GM19438 (cell line): ENCODE measurements at regions not wholly inside any gene's neighbourhood (a gene's known extent, or its start where the extent isn't known, plus 50 kb on each side); places are given as distances from the start of the nearest gene placed in this dataset.

Experiments used
- ATAC-seq: cut with Tn5 transposase; IDR thresholded peaks from one replicate; pipeline ENCODE4 v1.9.1; 2021; ENCODE audit warnings: low read depth; ENCODE audit not compliant: unreplicated experiment

- no peak for ATAC-seq
These were observed 276.6 kb downstream of the BCOR start for GRCh38 chrX:39820938-39821708.

DNA sequence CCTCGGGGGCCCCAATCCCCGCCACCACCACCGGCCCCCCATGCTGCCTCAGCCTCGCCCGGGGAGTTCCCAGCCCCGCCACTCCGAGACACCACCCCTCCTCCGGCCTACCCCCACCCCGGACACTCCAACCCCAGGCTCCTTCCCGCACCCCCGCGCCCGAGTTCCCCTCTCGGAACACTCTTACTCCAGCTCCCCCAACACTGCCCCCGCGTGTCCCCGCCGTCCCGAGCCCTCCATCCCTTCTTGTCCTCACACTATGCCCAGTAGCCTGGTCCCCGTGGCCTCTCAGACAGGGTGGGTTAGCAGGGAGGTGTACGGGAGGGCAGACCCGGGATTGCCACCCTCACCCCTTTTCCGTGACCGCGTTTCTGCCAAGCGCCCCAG, 276.1 kb downstream of the BCOR start:
- ATAC-seq, result no peak

DNA sequence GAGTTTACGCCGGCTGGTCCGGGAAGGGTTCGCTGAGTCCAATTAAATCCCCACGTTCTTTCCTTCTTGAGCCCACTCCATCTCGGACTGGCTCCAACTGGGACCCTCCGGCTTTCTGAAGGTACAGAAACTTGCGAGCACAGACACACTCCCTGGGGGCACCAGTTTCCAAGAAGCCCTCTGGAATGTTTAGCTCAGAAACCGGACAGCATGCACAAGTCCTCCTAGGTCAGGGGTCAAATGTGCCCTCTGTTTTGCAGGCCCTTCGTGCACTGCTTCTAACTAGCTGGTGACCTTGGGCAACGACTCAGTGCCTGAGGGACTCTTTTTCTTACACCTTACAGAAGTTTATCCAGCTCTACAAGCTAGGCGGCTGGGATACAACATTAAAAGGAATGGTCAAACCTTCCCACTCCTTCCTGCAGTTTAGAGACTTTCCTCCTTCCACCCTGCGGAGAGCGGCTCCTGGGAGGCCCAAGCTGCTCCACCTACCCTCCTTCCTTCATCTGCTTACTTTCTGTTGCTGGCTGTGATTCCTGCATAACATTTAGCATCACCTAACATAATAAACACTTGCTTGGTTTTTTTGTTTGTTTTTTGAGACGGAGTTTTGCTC, 275.5 kb downstream of the BCOR start:
- ATAC-seq, result no peak

- no peak for ATAC-seq
These were observed 274.3 kb downstream of the BCOR start for GRCh38 chrX:39823424-39823823.

GRCh38 chrX:39823854-39824253, 273.9 kb downstream of the BCOR start:
- ATAC-seq, result no peak

- no peak for ATAC-seq
These were observed 270.8 kb downstream of the BCOR start for GRCh38 chrX:39826813-39827543.

GRCh38 chrX:39827951-39828350, 269.8 kb downstream of the BCOR start:
- peak; percentile 82 for ATAC-seq

DNA sequence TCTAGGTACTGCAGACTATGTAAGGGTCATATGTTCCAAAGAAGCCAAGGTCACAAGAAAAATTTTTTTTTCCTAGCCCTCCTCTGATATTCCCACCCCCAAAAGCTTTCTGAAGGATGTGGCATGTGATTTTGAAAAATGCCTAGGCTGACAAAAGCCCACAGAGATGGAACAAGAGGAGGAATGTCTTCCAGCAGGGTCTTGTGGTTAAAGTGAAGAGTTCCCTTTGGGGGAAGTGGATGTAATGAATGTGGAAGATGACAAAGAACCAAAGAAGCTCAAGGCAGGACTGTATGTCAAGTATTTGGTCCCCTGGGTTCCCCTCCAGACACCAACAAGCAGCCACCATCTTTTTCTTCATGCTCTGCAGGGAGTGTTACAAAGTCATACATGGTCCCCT, 268.8 kb downstream of the BCOR start:
- ATAC-seq, result no peak

GRCh38 chrX:39829965-39830364, 267.8 kb downstream of the BCOR start:
- ATAC-seq, result no peak

- ATAC-seq, result no peak
These were observed 267.3 kb downstream of the BCOR start for GRCh38 chrX:39830414-39830813.

GRCh38 chrX:39832211-39832610, 265.5 kb downstream of the BCOR start:
- no peak for ATAC-seq

DNA sequence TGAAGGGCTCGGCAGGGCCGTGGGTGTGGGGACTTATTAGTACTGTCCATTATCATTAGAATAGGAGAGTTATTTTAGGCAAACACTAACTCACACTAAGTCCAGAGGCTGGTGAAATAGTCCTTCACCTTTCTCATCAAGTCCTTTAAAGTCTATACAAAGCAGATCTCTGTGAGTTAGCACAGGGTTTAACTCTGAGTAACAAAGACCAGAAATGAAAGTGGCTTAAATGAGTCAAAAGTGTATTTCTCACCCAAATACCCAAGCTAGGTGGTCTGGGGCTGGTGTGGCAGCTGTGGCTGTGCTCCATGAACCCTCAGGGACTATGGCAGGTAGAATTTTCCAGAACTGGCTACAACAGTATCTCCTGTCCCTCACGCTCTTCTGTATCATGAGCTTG, 263.2 kb downstream of the BCOR start:
- no peak for ATAC-seq

- ATAC-seq, result no peak
These were observed 262.5 kb downstream of the BCOR start for GRCh38 chrX:39835241-39835640.

- no peak for ATAC-seq
These were observed 262.0 kb downstream of the BCOR start for GRCh38 chrX:39835776-39836175.

DNA sequence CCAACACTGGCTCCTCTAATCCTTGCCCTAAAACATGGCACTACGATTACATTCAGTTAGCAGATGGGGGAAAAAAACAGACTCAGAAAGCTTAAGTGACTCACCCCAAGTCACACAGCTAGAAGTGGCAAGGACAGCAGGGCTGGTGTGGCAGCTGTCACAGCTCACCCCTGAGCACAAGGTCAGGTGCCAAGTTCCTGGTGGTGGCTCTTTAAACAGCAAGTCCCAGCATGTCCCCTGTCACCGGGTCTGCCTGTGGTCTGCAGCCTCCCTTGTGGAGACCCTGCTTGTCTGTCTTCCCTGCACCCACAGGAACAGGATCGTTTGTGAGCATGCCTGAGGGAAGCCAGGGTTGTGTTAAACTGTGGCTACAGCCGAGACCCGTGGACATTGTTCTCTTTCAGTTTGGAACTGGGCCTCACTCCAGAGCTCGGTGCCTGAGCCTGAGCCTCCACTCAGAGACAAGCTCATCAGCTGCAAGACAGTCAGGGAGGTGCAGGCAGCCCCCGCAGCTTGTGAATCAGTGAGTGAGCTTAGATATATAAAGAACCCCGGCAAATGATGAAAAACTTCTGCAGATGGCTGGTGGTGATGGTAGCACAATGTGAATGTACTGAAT, 260.8 kb downstream of the BCOR start:
- no peak for ATAC-seq

GRCh38 chrX:39837688-39838087, 260.1 kb downstream of the BCOR start:
- ATAC-seq, result no peak

GRCh38 chrX:39839371-39839770, 258.4 kb downstream of the BCOR start:
- ATAC-seq, result no peak

DNA sequence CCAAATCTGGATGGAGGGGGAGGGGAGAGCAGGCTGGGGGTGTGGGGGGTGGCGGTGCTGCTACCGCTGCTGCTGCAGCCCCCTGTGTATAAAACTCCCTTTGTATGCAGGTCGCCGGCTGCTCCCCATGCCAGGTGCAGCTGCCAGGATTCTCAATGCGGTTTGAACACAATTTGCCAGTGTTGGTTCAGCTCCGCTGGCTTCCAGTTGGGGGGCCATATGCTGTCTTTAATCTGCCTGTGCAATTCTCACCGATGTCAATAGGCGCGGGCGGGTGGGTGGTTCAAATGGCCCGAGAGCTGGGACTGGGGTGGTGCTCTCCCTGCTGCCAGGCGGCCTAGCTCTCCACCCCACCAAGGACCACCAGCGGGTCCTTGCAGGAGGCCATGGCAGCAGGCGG, 257.6 kb downstream of the BCOR start:
- ATAC-seq, result no peak

- no peak for ATAC-seq
These were observed 257.1 kb downstream of the BCOR start for GRCh38 chrX:39840581-39841093.

- no peak for ATAC-seq
These were observed 256.2 kb downstream of the BCOR start for GRCh38 chrX:39841604-39842003.
